ENCODE measurements at regions not wholly inside any gene's neighbourhood (a gene's known extent, or its start where the extent isn't known, plus 50 kb on each side); places are given as distances from the start of the nearest gene placed in this dataset.
"Not testable (repeated sequence)": the region's sequence is repeated elsewhere in the genome, so short reads cannot be mapped to it uniquely, and the experiment has no call there.

GRCh38 chr5:50343715-50344114 lies 97.4 kb downstream of the EMB start:
- Histone ChIP-seq H3K36me3 (ENCODE audit: control insufficient read depth, insufficient read depth, low read length) (no peaks in the 10 kb centered on the region), H3K9me3 (ENCODE audit: control insufficient read depth, low read length) (peaks cover 57% of the 10 kb centered on the region), H3K4me1 (ENCODE audit: control insufficient read depth, insufficient read depth, low read length) (no peaks in the 10 kb centered on the region), H3K4me3 (ENCODE audit: low read length) (no peak overlapping the region), H3K9ac (ENCODE audit: extremely low read depth, low read length, poor library complexity, severe bottlenecking) (no peak overlapping the region), H3K27me3 (ENCODE audit: control insufficient read depth, insufficient read depth, low read length, poor library complexity, severe bottlenecking) (no peaks in the 10 kb centered on the region), H3K27ac (ENCODE audit: low read depth, low read length) (no peak overlapping the region)
- Mint-ChIP-seq H3K4me1 (no peaks in the 10 kb centered on the region), H3K9me3 (peaks cover 75% of the 10 kb centered on the region), H3K27ac (no peak overlapping the region), H3K4me3 (no peak overlapping the region), H3K36me3 (ENCODE audit: low read depth) (no peaks in the 10 kb centered on the region), H3K27me3 (ENCODE audit: insufficient read depth) (no peaks in the 10 kb centered on the region)
- TF ChIP-seq CTCF (conservative IDR thresholded peaks at IDR 0.05) = no peak
- WGBS, 2 experiments (ENCODE audit: insufficient coverage in 1 of 2, insufficient read length in 1 of 2) = 74 to 83% methylated on average over 2 of the region's 2 CpGs
- DNase-seq = no peak

- DNase-seq = no peak
- Mint-ChIP-seq H3K9me3 (peaks cover 74% of the 10 kb centered on the region), H3K4me3 (no peak overlapping the region), H3K27me3 (ENCODE audit: insufficient read depth) (no peaks in the 10 kb centered on the region), H3K27ac (no peak overlapping the region), H3K36me3 (ENCODE audit: low read depth) (no peaks in the 10 kb centered on the region), H3K4me1 (no peaks in the 10 kb centered on the region)
- H3K27ac ChIP-seq (ENCODE audit: low read depth, low read length) = no peak overlapping the region
- H3K9ac ChIP-seq (ENCODE audit: extremely low read depth, low read length, poor library complexity, severe bottlenecking) = no peak overlapping the region
- no peaks in the 10 kb centered on the region for H3K36me3 ChIP-seq (ENCODE audit: control insufficient read depth, insufficient read depth, low read length)
- TF ChIP-seq CTCF (conservative IDR thresholded peaks at IDR 0.05) = no peak
- H3K27me3 ChIP-seq (ENCODE audit: control insufficient read depth, insufficient read depth, low read length, poor library complexity, severe bottlenecking) = no peaks in the 10 kb centered on the region
- peaks cover 59% of the 10 kb centered on the region for H3K9me3 ChIP-seq (ENCODE audit: control insufficient read depth, low read length)
- WGBS, 2 experiments (ENCODE audit: insufficient coverage in 1 of 2, insufficient read length in 1 of 2) = 75 to 86% methylated on average over 1 to 2 of the region's 2 CpGs
- no peak overlapping the region for H3K4me3 ChIP-seq (ENCODE audit: low read length)
- no peaks in the 10 kb centered on the region for H3K4me1 ChIP-seq (ENCODE audit: control insufficient read depth, insufficient read depth, low read length)
These were observed 100.3 kb downstream of the EMB start for GRCh38 chr5:50340757-50341156.

GRCh38 chr5:50330633-50331032 lies 110.5 kb downstream of the EMB start:
- peaks cover 46% of the 10 kb centered on the region for H3K9me3 ChIP-seq (ENCODE audit: control insufficient read depth, low read length)
- H3K36me3 Mint-ChIP-seq (ENCODE audit: low read depth); H3K4me3 Mint-ChIP-seq; DNase-seq; H3K27me3 Mint-ChIP-seq (ENCODE audit: insufficient read depth); H3K27me3 ChIP-seq (ENCODE audit: control insufficient read depth, insufficient read depth, low read length, poor library complexity, severe bottlenecking); H3K27ac ChIP-seq (ENCODE audit: low read depth, low read length); H3K4me1 Mint-ChIP-seq; H3K9ac ChIP-seq (ENCODE audit: extremely low read depth, low read length, poor library complexity, severe bottlenecking); H3K27ac Mint-ChIP-seq; H3K4me3 ChIP-seq (ENCODE audit: low read length); H3K36me3 ChIP-seq (ENCODE audit: control insufficient read depth, insufficient read depth, low read length); H3K4me1 ChIP-seq (ENCODE audit: control insufficient read depth, insufficient read depth, low read length): not testable (repeated sequence)
- peaks cover 84% of the 10 kb centered on the region for H3K9me3 Mint-ChIP-seq
- WGBS, 2 experiments (ENCODE audit: insufficient coverage in 1 of 2, insufficient read length in 1 of 2) = 74 to 82% methylated on average over 4 to 6 of the region's 6 CpGs

GRCh38 chr5:50328193-50328729 lies 112.8 kb downstream of the EMB start:
- H3K36me3 ChIP-seq (ENCODE audit: control insufficient read depth, insufficient read depth, low read length) = no peaks in the 10 kb centered on the region
- H3K9ac ChIP-seq (ENCODE audit: extremely low read depth, low read length, poor library complexity, severe bottlenecking) = no peak overlapping the region
- no peak for DNase-seq
- Mint-ChIP-seq H3K27me3 (ENCODE audit: insufficient read depth) (no peaks in the 10 kb centered on the region), H3K4me1 (no peaks in the 10 kb centered on the region), H3K4me3 (no peak overlapping the region), H3K27ac (no peak overlapping the region), H3K36me3 (ENCODE audit: low read depth) (no peaks in the 10 kb centered on the region), H3K9me3 (peaks cover 77% of the 10 kb centered on the region)
- peaks cover 46% of the 10 kb centered on the region for H3K9me3 ChIP-seq (ENCODE audit: control insufficient read depth, low read length)
- no peak for TF ChIP-seq CTCF (conservative IDR thresholded peaks at IDR 0.05)
- H3K27ac ChIP-seq (ENCODE audit: low read depth, low read length) = no peak overlapping the region
- H3K27me3 ChIP-seq (ENCODE audit: control insufficient read depth, insufficient read depth, low read length, poor library complexity, severe bottlenecking) = no peaks in the 10 kb centered on the region
- no peaks in the 10 kb centered on the region for H3K4me1 ChIP-seq (ENCODE audit: control insufficient read depth, insufficient read depth, low read length)
- no peak overlapping the region for H3K4me3 ChIP-seq (ENCODE audit: low read length)
- 76% methylated on average over 4 of the region's 6 CpGs; no CpG with 5 or more reads in 1 of the 2 experiments for WGBS, 2 experiments (ENCODE audit: insufficient coverage in 1 of 2, insufficient read length in 1 of 2)

Data from endodermal cell (in vitro differentiated cells).